HG02678 (cell line): ENCODE measurements at regions not wholly inside any gene's neighbourhood (a gene's known extent, or its start where the extent isn't known, plus 50 kb on each side); places are given as distances from the start of the nearest gene placed in this dataset.
"Not testable (repeated sequence)": the region's sequence is repeated elsewhere in the genome, so short reads cannot be mapped to it uniquely, and the experiment has no call there.

Source experiments
- ATAC-seq: cut with Tn5 transposase; IDR thresholded peaks from one replicate; pipeline ENCODE4 v1.9.1; 2021; ENCODE audit warnings: mild to moderate bottlenecking, moderate library complexity; ENCODE audit not compliant: unreplicated experiment

GRCh38 chr10:130936851-130937250 is 374.7 kb downstream of the TCERG1L start:
- no peak for ATAC-seq

DNA sequence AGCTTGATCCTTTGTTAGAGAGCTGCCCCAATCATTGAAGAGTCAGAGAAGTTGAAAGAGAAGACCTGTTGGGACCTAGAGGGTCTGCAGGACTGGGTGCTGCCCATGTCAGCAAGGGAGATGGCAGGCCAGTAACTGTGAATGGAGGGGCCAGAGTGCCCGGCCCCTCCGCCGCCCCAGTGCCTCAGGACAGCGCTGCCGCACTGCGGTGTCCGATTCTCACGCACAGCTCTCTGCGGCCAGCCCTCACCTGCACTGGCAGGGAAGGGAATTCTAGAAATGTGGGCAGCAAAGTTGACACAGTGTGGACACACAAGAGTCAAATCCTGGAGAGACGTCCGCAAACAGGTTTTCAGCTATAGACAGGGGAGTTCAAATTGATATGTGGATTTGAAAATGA is 373.5 kb downstream of the TCERG1L start:
- ATAC-seq, result no peak

DNA sequence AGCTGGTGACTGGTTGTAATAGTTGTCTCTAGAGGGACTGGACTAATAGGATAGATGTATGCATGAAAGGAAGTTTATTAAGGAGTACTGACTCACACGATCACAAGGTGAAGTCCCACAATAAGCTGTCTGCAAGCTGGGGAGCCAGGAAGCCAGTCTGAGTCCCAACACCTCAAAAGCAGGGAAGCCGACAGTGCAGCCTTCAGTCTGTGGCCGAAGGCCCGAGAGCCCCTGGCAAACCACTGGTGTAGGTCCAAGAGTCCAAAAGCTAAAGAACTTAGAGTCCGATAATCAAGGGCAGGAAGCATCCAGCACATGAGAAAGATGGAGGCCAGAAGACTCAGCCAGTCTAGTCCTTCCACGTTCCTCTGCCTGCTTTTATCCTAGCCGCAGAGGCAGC is 372.6 kb downstream of the TCERG1L start:
- ATAC-seq, result not testable (repeated sequence)

DNA sequence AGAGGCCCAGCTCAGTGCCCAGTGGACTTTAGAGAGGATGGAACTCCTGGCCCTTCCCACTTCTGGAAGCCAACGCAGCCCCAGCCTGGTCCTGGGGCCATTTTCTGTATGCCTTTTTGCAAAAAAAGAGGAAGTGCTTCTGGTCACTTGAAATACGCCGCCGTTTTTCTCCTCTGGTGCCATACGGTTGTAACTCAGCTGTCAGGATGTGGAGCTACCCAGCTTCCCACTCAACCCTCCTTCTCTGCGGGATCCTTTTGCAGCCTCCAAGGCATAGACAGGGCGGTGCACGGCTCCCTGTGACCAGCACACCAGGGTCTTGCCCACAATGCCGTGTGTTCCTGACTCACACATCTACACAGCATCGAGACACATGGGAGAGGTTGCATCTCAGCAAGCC is 369.6 kb downstream of the TCERG1L start:
- no peak for ATAC-seq

- ATAC-seq, result no peak
Observed at GRCh38 chr10:130952086-130952485, 359.4 kb downstream of the TCERG1L start.

GRCh38 chr10:130954326-130954905 is 357.1 kb downstream of the TCERG1L start:
- ATAC-seq, result no peak

DNA sequence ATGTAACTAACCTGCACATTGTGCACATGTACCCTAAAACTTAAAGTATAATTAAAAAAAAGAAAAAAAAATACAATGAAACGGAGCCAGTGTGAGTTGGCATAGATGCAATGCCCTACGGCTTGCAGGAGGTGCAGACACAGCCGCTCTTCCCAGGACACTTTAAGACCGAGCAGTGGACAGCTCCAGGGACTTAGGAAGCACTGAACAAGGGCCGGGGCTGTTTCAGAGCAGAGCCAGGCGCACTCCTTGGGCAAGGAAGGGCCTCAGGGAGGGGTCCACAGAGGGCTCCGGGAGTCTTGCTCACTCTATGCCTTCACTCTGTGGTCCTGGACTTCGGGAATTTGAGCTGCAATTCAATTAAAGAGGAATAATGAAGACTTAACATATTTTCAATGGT is 355.3 kb downstream of the TCERG1L start:
- ATAC-seq, result no peak

DNA sequence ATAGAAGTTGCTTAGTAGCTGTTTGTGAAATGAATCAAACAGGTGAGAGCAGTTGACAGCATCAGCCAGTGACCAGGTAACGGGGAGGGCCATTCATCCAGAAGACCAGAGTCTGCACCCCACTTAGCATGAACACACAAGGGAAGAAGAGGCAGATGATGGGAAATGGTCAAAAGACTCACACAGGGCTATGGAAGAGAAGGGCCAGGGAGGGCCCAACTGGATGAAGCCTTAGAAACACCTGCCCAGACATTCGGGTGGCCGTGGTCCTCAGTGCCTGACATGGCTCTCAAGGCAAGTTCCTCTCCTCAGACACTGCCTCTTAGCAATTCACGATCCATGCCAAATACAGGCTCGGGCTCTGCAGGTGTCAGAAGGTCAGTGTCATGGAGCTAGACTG is 354.1 kb downstream of the TCERG1L start:
- ATAC-seq, result no peak

DNA sequence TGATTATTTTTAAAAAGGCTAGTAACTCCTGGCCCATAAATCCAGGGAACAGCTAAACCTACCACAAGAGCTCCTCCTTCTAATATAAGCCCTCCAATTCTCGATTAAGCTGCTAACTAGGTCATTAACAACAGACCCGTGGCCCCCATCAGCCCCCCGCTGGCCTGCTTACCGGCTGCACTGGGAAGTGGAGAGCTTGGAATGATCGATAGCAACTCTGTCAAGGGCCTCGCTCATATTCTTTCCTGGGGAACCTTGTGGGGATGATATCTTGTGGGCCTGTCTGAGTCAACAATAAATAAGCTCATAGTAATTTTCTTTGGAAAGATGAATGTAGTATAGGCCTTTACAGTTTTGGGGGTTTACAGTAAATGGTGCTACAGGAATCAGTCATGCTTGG is 353.5 kb downstream of the TCERG1L start:
- ATAC-seq, result no peak

- no peak for ATAC-seq
Observed at GRCh38 chr10:130958981-130959751, 352.4 kb downstream of the TCERG1L start.

GRCh38 chr10:130959752-130960195 is 351.7 kb downstream of the TCERG1L start:
- ATAC-seq, result no peak

DNA sequence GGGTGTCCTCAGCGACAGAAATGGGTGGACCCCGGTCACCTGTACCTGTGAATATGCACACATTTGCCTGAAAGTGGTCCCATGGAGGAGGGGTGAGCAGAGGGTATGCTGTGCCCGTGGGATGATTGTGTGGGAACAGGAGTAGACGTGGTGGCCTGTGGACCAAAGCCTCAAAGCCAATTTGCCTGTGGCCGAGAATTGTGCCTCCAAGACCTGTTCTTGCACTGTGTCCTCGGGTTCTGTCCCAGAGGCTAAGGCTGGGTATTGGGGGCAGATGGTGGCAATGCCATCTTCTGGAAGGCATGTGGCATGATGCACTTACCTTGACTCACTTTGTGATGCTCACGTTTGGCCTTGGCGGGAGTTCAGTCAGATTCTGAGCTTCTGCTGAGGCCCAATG is 351.0 kb downstream of the TCERG1L start:
- ATAC-seq, result no peak

DNA sequence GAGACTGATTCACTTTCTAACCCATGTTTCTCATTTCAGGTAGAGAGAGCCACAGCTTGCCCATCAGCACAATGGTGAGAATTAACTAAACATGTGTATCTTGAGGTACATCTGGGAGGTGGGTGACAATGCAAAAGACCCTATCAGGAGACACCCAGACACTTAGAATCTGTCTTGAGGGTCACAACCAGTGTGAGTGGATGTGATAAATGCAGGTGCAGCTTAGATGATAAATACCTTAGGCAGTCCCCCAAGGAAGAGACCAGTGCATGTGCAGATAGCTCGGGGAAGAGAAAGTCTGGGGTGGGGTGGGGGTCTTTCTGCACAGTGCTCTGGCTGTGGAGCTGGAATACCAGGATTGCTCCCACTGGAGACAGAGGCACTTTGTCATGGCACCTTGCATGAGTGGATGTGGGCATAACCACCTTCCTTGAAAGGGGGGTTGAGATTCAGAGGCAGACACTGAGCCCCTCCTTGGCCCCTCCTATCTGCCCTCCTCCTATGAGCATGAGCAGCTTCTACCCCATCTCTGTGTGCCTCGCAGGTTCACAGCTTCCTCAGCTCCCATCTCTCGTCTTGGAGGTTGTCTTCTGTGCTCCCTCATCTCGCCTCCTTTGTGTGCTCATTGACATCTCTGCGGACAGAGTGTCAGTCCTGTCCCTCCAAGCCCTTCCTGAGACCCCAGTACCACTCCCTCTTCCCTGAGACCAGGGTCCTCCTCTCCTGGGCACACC is 349.8 kb downstream of the TCERG1L start:
- no peak for ATAC-seq

- no peak for ATAC-seq
Observed at GRCh38 chr10:130962240-130963051, 349.1 kb downstream of the TCERG1L start.

GRCh38 chr10:130963052-130963393 is 348.5 kb downstream of the TCERG1L start:
- no peak for ATAC-seq

GRCh38 chr10:130963786-130964522 is 347.6 kb downstream of the TCERG1L start:
- no peak for ATAC-seq

DNA sequence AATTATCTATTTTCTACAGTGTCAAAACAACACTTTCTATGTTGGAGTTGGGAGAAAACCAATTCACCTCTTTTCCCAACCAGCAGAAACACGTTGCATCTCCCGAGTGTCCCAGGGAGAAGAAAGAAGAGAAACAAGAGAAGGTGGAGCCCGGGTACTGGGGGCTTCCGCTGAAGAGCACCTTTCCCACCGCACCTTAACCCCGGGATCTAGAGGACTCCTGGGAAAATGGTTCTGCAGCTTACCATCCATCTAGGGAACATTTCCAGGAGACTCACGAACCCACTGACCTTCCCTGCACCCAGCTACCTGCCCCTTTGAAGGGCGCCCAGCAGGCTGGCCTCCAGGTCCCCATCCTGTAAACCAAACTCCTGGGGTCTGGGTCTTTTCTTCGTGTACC is 346.8 kb downstream of the TCERG1L start:
- ATAC-seq, result no peak

GRCh38 chr10:130967161-130967560 is 344.4 kb downstream of the TCERG1L start:
- no peak for ATAC-seq

DNA sequence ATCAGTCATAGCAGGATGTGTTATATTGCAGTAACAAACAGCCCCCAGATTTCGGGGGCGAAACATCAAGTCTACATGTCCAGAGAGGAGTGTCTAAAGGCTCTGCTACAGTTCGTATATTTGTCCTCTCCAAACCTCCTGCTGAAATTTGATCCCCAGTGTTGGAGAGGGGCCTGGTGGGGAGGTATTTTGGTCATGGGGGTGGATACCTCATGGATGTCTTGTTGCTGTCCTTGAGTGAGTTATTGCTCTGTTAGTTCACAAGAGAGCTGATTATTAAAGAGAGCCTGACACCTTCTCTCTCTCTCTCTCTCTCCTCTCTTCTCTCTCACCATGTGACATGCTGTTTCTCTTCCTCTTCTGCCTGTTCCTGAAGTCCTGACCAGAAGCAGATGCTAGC is 343.7 kb downstream of the TCERG1L start:
- ATAC-seq, result no peak

- ATAC-seq, result no peak
Observed at GRCh38 chr10:130968511-130968910, 343.0 kb downstream of the TCERG1L start.

DNA sequence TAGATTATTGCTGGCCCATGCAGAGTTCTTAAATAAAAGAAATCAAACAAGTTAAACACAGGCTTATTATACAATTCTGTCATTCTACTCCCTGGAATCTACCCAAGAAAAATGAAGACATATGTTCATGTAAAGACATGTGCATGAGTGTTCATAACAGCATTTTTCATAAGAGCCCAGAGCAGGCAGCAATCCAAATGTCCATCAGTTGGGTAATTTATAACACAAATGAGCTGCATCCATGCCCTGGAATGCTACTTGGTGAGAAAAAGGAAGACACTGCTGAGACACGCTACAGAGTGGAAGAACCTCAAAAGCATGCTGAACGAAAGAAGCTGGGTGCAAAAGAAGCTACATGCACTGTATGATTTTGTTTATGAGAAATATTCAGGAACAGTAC is 342.6 kb downstream of the TCERG1L start:
- no peak for ATAC-seq
